NCI-H460 (cell line): ENCODE measurements at regions not wholly inside any gene's neighbourhood (a gene's known extent, or its start where the extent isn't known, plus 50 kb on each side); places are given as distances from the start of the nearest gene placed in this dataset.
"Not testable (repeated sequence)": the region's sequence is repeated elsewhere in the genome, so short reads cannot be mapped to it uniquely, and the experiment has no call there.

Experiments
- DNase-seq: peaks from one replicate; pipeline ENCODE4 v3.0.0-alpha.2; 2016; ENCODE audit warnings: low read depth; ENCODE audit errors: extremely low read depth

- no peak for DNase-seq
Observed at GRCh38 chr18:43705850-43706249, 428.6 kb upstream of the SYT4 start.

GRCh38 chr18:43710135-43710534 lies 432.8 kb upstream of the SYT4 start:
- DNase-seq: no peak

- no peak for DNase-seq
Observed at GRCh38 chr18:43714343-43715010, 437.2 kb upstream of the SYT4 start.

GRCh38 chr18:43719267-43719795 lies 442.0 kb upstream of the SYT4 start:
- DNase-seq: no peak

- no peak for DNase-seq
Observed at GRCh38 chr18:43720041-43720440, 442.8 kb upstream of the SYT4 start.

GRCh38 chr18:43735570-43735969 lies 458.3 kb upstream of the SYT4 start:
- no peak for DNase-seq

GRCh38 chr18:43744960-43745745 lies 467.9 kb upstream of the SYT4 start:
- no peak for DNase-seq

- no peak for DNase-seq
Observed at GRCh38 chr18:43751203-43751602, 473.9 kb upstream of the SYT4 start.

GRCh38 chr18:43751835-43752234 lies 474.5 kb upstream of the SYT4 start:
- DNase-seq: no peak

GRCh38 chr18:43757273-43757672 lies 480.0 kb upstream of the SYT4 start:
- no peak for DNase-seq

- DNase-seq: no peak
Observed at GRCh38 chr18:43758734-43759133, 481.4 kb upstream of the SYT4 start.

- no peak for DNase-seq
Observed at GRCh38 chr18:43760010-43760409, 482.7 kb upstream of the SYT4 start.

- DNase-seq: no peak
Observed at GRCh38 chr18:43772907-43773306, 495.6 kb upstream of the SYT4 start.

GRCh38 chr18:43774497-43774896 lies 497.2 kb upstream of the SYT4 start:
- DNase-seq: no peak

- DNase-seq: no peak
Observed at GRCh38 chr18:43775591-43775990, 498.3 kb upstream of the SYT4 start.

- no peak for DNase-seq
Observed at GRCh38 chr18:43776997-43777396, 499.7 kb upstream of the SYT4 start.

GRCh38 chr18:43777636-43778304 lies 500.5 kb upstream of the SYT4 start:
- DNase-seq: no peak

GRCh38 chr18:43780782-43781340 lies 503.6 kb upstream of the SYT4 start:
- no peak for DNase-seq

- DNase-seq: no peak
Observed at GRCh38 chr18:43785158-43785557, 507.9 kb upstream of the SYT4 start.

- no peak for DNase-seq
Observed at GRCh38 chr18:43786893-43787292, 509.6 kb upstream of the SYT4 start.

- DNase-seq: not testable (repeated sequence)
Observed at GRCh38 chr18:43787721-43788120, 510.4 kb upstream of the SYT4 start.
